NCI-H2196 (cell line): ENCODE measurements at regions not wholly inside any gene's neighbourhood (a gene's known extent, or its start where the extent isn't known, plus 50 kb on each side); places are given as distances from the start of the nearest gene placed in this dataset.
"Not testable (repeated sequence)": the region's sequence is repeated elsewhere in the genome, so short reads cannot be mapped to it uniquely, and the experiment has no call there.

Source experiments
- DNase-seq: peaks from one replicate; lab custom pipeline; 2025; ENCODE audit not compliant: unreplicated experiment; lab: John Stamatoyannopoulos, UW

GRCh38 chr18:59038295-59039039 lies 101.2 kb upstream of the SEC11C start:
- no peak for DNase-seq

- DNase-seq = not testable (repeated sequence)
Measured at GRCh38 chr18:59039040-59039320, 100.7 kb upstream of the SEC11C start.

- no peak for DNase-seq
Measured at GRCh38 chr18:59039449-59039848, 100.2 kb upstream of the SEC11C start.

GRCh38 chr18:59040770-59041148 lies 98.9 kb upstream of the SEC11C start:
- DNase-seq = no peak

- DNase-seq = no peak
Measured at GRCh38 chr18:59041296-59041695, 98.4 kb upstream of the SEC11C start.

- no peak for DNase-seq
Measured at GRCh38 chr18:59041819-59042815, 97.6 kb upstream of the SEC11C start.

- DNase-seq = no peak
Measured at GRCh38 chr18:59044855-59045254, 94.8 kb upstream of the SEC11C start.

- no peak for DNase-seq
Measured at GRCh38 chr18:59047321-59048047, 92.2 kb upstream of the SEC11C start.

GRCh38 chr18:59048048-59048363 lies 91.7 kb upstream of the SEC11C start:
- no peak for DNase-seq

GRCh38 chr18:59048378-59048777 lies 91.3 kb upstream of the SEC11C start:
- DNase-seq = no peak

GRCh38 chr18:59049721-59050660 lies 89.7 kb upstream of the SEC11C start:
- DNase-seq = no peak

- DNase-seq = no peak
Measured at GRCh38 chr18:59050661-59051057, 89.0 kb upstream of the SEC11C start.

- no peak for DNase-seq
Measured at GRCh38 chr18:59051470-59052165, 88.1 kb upstream of the SEC11C start.

GRCh38 chr18:59052965-59053820 lies 86.5 kb upstream of the SEC11C start:
- DNase-seq = no peak

- no peak for DNase-seq
Measured at GRCh38 chr18:59054496-59055287, 85.0 kb upstream of the SEC11C start.

GRCh38 chr18:59055345-59056032 lies 84.2 kb upstream of the SEC11C start:
- DNase-seq = no peak

- no peak for DNase-seq
Measured at GRCh38 chr18:59056706-59057492, 82.8 kb upstream of the SEC11C start.
